CD4-positive, alpha-beta T cell treated with Interleukin-15 for 1 hour (primary cell): ENCODE measurements at regions not wholly inside any gene's neighbourhood (a gene's known extent, or its start where the extent isn't known, plus 50 kb on each side); places are given as distances from the start of the nearest gene placed in this dataset.
"Not testable (repeated sequence)": the region's sequence is repeated elsewhere in the genome, so short reads cannot be mapped to it uniquely, and the experiment has no call there.

Experiments
- DNase-seq: peaks from one replicate; pipeline ENCODE4 v3.0.0-alpha.2; 2020

DNA sequence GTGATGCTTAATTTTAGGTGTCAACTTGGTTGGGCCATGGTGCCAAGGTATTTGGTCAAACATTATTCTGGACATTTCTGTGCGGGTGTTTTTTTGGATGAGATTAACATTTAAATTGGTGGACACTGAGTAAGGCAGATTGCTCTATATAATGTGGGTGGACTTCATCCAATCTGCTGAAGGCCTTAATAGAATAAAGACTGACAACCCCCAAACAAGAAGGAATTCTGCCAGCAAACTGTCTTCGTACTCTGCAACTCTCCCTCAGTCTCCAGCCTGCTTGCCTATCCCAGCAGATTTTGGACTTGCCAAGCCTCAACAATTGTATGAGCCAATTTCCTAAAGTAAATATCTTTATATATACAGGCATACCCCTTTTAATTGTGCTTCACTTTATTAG is 850.1 kb downstream of the TBC1D32 start:
- DNase-seq = no peak

DNA sequence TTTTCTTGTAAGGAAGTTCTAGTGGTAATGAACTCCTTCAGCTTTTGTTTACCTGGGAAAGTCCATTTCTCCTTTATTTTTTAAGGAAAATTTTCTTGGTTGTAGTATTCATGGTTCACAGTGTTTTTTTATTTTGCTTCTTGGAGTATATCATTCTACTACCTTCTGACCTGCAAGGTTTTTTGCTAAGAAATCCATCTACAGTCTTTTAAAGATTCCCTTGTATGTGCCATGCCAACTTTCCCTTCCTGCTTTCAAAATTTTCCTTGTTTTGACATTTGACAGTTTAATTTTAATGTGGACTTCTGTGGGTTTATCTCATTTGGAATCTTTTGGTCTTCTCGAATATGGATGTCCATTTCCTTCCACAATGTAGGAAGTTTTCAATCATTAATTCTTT is 855.6 kb downstream of the TBC1D32 start:
- no peak for DNase-seq

DNA sequence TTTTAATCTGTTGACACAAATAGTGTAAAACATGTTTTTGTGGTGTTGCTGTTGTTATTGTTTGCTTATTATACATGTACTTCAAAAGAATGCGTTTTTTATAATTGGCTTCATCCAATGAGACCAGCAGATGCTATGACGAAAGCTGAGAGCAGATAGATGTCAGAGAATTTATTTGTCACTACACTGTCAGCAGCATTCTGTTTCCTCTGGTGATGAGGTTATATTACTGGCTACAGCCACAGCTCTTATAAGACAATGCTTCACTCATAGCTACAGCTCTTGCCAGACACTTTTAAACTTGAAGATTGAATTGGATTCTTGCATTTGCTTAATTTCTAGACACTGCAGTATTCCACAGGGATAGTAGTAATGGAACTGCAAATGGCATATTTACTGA is 860.5 kb downstream of the TBC1D32 start:
- DNase-seq = no peak

DNA sequence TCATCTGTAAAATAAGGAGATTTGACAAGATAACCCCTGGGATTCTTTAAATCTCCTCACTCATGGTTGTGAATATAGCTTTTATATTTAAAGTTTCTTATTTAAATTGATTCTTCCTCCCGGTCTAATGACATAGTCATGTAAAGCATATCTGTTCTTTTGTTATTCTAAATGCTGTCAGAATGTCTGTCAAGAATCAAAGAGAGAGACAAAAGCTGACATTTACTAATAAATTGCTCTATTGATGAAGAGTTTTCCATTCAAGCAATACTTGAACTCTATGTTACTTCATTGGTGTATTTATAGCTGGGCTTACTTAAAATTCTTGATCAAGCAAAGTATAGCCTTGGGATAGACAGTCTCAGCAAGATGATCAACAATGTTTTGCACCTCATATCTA is 865.8 kb downstream of the TBC1D32 start:
- DNase-seq = no peak

DNA sequence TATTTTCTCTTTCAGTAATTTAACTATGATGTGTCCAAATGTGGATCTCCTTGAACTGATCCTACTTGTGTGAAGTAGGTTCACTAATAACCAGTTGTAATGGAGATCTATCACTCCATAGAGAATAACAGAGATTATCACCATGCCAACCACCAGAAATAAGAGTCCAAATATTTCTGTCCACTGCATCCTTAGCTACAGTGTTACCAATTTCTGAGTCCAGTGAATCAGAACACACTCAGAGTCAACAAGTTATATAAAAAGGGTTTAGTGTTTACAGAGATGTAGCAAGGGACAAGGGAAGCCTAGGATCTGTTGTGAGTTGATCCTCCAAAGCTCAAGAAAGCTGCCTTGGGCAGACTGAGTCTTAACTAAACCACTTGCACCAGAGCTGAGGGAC is 882.8 kb downstream of the TBC1D32 start:
- no peak for DNase-seq

DNA sequence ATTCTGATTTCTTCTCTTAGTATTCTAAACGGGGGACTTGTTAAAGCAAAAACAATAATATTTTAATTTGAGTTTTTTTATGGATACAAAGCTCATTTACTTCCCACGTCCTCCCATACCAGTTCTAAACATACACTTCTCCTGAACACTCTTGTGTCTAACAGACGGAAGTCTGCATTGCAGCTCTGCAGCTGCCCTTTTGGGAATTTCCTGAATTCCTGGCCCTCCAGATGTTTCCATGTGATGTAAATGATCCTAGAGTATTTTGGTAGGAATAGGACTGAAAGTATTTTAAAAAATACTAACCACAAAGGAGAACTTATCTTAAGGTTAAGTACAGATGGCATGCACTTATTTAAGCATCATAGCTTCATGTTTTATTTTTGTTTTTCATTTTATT is 886.7 kb downstream of the TBC1D32 start:
- DNase-seq = no peak

DNA sequence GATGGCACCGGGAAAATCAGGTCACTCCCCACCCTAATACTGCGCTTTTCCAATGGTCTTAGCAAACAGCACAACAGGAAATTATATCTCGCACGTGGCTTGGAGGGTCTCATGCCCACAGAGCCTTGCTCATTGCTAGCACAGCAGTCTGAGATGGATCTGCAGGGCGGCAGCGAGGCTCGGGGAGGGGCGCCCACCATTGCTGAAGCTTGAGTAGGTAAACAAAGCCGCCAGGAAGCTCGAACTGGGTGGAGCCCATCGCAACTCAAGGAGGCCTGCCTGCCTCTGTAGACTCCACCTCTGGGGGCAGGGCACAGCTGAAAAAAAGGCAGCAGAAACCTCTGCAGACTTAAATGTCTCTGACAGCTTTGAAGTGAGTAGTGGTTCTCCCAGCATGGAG is 901.4 kb downstream of the TBC1D32 start:
- DNase-seq = not testable (repeated sequence)

DNA sequence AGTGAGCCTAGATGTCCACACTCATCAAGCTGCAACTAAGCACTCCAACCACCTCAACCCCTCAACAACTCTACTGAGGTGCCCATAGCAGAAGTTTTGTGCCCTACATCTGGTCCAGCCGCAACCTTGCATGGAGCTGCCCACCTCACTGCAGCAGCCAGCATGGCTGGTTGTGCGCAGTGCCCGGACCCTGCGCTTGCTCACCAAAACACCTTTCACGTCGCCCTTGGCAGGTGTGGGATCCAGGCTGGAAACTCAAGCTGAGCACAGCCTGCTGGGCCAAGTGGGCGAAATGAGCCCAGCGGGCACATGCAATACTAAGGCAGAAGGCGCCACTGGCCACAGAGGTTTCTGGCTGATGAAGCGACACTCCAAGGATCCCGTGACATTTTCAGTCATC is 902.4 kb downstream of the TBC1D32 start:
- no peak for DNase-seq

DNA sequence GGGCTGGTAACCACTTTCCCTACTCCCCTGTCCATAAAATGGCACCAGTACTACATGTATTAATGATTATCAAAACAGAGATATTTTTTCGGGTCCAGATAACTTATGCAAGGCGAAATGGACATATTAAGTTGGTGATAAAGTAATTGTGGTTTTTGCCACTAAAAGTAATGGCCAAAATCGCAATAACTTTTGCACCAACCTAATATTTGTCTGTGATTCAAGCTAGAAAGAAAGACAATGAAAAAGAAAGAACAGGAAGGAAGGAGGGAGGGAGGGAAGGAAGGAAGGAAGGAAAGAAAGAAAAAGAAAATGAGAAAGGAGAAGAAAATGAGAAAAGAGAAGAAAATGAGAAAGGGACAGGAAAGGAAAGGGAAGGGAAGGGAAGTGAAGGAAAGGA is 922.9 kb downstream of the TBC1D32 start:
- no peak for DNase-seq

DNA sequence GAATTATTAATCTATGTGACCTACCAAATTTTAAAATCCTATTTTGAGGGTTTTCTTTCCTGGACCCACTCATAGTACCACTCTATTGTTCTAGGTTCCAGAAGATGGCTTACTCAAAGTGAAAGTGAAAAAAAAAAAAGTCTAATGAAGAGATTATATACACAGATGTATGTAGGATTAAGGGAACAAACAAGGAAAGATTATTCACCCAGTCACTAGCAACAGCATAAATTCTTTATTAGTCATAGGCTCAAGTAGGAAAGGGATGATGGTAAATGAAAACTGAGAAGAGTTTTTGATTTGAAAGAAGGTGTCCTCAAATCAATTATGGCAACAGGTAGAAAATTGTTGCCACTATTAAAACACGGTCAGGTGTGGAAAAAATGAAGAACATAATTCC is 923.7 kb downstream of the TBC1D32 start:
- DNase-seq = no peak

DNA sequence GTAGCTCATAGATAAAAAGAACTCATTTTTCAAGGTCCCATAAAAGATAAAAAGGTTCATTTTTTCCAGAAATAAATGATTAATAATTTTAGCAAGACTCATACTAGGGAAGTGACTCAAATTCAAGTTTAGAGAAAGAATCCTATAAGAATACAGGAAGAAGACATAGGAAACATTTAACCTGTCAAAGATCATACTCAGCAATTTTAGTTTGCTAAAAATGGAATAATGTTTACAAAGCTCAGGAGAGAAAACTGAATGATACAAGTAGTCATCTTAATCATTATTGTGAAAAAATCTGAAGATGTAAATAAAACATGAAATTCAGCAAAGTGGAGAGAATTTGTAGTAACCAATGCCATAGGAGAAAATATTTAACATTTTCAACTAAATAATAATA is 926.6 kb downstream of the TBC1D32 start:
- DNase-seq = no peak

DNA sequence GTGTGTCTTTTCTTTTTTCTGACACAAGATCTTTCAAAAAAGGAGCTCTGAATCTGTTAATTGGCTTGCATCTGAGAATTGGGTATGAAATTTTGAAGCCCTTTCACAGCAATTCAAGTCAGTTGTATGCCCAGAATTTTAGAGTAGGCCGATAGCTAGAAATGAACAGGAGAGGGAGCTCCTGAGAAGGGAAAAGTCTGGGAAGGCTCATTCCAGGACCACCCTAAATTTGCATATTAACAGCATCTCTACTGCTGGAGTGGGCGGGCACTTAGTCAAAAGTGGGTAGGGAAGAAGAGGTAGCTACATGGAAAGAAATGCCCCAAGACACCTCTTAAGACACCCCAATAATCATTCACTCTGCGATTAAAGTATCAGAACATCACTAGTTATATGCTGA is 928.3 kb downstream of the TBC1D32 start:
- no peak for DNase-seq

DNA sequence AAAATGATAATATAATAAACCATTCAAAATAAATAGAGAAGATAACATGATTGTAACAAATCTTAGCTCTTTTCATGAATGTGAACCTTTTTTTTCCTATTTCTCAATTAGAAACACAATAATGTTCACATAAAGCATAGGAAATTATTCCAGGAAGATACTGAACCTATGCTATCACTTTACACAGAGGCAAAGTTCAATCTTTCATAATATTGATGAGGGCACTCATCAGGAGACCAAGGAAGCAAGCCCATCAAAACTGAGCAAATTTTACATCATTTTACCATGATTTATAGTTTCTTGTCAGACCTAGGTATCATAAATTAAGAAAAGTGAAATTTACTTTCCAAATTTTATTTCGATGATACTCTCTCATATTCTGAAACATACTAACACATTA is 938.5 kb downstream of the TBC1D32 start:
- DNase-seq = no peak

DNA sequence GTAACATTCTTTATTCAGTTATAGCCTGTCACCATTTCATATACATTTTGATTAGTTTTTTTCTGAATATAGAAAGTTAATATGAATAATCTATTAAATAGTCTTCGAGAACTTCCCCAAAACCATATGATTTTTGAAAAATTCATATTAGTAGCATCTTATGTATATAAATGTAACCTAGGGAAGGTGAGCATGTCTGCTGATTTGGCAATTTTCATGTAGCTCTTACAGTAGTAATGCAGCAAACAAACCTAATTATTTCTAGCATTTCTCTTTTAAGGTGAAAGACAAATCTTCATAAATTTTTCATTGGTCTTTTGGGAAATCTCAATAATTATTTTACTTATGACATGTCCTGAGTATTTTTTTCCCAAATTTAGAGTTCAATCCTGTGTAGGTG is 939.0 kb downstream of the TBC1D32 start:
- DNase-seq = no peak

DNA sequence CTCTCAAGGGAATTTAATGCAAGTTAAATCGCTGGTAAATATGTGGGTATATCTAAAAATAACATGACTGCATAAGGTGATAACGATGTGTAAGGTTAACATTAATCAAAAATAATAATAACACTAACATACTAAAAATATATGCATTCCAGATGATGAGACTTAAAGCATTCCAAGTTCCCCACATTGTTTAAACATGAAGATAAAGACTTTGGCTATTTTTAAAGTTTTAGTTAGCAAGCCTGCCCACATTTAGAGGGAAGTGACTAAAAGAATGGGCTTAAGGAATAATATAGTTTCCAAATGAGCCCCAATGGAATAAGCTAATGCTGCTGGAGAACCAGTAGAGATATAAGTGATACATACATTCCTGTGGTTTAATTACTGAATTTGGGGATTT is 941.3 kb downstream of the TBC1D32 start:
- no peak for DNase-seq

DNA sequence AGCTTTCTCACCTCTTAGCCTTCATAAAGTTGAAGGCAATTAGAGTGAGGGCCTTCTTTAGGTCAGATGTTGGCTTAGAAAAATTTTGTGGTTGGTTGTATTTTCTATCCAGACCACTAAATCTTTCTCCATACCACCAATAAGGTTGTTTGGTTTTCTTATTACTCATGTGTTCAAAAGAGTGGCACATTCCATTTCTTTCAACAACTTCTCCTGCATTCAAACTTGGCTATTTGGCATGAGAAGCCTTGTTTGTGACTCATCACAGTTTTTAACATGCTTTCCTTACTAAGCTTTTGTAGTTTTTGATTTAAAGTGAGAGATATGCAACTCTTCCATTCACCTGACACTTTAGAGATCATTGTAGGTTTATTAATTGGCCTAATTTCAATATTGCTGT is 949.6 kb downstream of the TBC1D32 start:
- no peak for DNase-seq

DNA sequence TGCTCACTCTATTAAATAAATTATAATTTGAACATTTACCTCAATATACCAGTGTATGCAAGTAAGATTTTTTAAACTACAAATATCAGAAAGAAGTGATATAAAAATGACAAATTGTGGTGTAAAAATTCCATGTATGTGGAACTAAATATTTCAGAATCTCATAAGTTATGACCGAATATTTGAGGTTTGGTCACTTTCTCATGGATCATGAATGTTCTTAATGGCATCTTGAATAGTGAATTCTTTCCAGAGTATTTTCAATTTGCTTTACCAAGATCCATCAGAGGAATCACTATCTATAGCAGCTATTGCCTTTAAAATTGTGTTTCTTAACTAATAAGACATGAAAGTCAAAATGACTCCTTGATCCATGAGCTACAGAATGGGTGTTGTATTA is 950.6 kb downstream of the TBC1D32 start:
- DNase-seq = no peak

DNA sequence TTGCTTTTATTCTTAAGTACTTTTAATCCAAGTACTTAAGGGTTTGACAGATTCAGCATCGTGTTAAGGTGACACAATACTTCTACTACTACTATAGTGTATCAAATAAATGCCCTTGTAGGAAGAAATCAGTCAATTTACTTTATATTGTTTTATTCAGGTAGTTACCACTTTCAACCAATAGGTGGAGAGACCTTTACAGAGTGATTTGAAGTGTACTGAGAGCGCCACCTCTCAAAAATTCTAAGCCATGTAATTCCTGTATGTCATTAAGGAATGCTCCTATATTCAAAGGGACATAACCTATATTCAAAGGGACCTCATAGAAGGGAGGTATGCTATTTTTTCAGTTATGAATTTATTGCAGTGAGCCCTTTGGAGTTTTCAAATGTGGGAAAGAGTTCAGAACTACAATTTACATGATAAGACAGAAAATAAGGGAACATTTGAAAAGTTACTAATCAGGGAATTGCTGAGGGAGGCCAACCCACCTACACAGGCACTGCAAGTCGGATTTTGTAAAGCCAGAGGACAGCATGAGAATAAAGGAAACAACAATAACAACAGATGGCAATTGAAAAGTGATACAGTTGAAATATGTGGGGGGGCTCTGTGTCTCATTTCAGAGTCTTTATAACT is 955.6 kb downstream of the TBC1D32 start:
- DNase-seq = no peak

DNA sequence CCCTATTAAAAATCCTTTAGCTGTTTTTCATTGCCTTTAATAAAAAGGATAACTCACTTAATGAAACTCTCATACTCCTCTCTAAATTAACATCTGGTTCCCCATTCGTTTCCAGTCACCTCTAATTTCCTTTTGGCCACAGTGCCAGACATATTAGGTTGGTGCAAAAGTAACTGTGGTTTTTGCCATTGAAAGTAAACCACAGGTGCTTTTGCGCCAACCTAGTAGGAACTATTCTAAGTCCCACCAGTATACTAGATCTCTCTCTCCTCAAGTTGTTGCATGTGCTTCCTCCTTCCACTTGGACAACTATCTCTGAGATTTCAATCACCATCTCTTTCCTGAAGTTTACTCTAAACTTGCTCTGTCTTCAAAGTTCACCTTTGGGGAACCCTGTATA is 961.1 kb downstream of the TBC1D32 start:
- DNase-seq = no peak

DNA sequence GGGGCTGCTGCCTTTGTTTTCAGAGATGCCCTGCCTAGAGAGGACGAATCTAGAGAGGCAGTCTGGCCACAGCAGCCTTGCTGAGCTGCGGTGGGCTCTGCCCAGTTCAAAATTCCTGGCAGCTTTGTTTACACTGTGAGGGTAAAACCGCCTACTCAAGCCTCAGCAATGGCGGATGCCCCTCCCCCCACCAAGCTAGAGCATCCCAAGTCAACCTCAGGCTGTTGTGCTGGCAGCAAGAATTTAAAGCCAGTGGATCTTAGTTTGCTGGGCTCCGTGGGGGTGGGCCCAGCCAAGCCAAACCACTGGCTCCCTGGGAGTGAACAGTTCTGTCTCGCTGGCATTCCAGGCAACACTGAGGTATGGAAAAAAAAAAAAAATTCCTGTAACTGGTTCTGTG is 970.9 kb downstream of the TBC1D32 start:
- DNase-seq = no peak

DNA sequence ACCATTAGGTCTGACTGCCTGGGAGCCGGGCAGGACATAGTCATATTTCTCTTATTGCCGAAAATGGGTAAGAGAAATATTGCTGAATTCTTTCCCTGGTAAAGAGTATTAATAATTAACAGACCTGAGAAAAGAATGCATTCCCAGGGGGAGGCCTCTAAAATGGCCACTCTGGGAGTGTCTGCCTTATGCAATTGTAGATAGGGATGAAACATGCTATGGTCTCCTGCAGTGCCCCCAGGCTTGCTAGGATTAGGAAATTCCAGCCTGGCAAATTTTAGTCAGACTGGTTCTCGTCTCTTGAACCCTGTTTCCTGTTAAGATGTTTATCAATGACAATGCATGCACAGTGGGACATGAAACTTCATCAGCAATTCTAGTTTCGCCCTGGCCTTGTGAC is 975.7 kb downstream of the TBC1D32 start:
- not testable (repeated sequence) for DNase-seq

DNA sequence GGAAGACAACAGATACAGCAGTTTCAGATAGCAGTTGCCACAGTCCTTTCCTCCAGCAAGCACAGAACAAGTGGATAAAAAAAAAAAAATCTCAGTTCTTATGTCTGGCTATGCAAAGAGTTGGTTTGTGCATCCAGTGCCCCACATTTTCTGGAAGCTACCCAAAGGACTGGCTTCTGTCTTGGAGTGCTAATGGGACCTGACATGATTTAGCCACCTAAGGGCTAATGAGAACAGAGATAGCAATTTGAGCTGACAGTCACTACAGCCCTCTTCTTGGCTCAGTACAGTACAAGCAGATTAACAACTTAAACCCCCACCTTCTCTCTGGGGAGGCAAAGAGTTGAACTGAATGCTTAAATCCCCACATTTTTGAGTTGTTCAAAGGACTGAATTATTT is 976.8 kb downstream of the TBC1D32 start:
- DNase-seq = no peak

DNA sequence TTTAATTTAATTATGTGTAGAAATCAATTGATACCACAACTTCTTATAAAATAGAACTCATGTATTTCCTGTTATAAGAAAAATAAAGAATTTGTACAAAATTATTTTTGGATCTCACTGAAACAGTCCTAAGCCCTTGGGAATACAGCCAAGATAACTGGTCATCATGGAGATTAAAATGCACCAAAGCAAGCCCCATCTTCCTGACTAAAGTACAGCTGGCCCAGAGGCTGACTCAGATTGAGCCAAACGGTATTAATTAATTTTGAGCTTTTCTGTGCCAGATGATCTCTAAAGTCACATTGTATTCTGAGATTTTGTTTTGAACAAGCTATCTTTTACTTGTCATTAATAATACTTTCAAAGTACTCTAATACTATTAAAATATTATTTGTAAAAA is 978.5 kb downstream of the TBC1D32 start:
- no peak for DNase-seq

DNA sequence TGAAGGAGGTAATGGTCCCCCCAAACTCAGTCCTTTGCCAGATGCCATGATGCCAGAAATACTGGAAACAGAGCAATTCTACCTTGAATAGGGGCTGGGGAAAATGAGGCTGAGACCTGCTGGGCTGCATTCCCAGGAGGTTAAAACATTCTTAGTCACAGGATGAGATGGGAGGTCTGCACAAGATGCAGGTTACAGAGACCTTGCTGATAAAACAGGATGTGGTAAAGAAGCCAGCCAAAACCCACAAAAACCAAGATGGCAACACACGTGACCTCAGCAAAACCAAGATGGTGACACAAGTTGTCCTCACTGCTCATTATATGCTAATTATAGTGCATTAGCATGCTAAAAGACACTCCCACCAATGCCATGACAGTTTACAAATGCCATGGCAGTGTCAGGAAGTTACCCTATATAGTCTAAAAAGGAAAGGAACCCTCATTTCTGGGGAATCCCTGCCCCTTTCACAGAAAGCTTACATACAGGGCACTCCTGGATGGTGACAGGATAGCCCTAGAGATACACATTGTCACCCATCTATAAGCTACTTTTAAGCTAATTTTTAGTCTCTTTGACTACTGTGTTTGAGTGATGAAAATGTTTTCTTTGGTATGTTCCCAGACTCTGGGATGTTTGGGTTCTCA is 979.7 kb downstream of the TBC1D32 start:
- no peak for DNase-seq

DNA sequence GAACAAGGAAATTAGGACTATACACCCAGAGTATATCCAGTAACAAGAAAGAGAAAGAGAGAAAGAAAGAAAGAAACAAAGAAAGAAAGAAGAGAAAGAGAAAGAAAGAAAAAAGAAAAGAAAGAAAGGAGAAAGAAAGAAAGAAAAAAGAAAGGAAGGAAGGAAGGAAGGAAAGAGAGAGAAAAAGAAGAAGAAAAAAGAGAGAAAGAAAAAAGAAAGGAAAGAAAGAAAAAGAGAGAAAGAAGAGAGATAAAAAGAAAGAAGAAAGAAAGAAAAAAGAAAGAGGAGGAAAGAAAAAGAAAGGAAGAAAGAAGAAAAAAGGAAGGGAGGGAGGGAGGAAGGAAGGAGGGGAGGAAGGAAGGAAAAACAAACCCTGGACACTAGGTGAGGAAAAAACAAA is 981.8 kb downstream of the TBC1D32 start:
- DNase-seq = no peak
